Activated T-helper 1 cell treated with Interleukin-2 at 50 U/mL for 16 hours (primary cell): ENCODE measurements at regions not wholly inside any gene's neighbourhood (a gene's known extent, or its start where the extent isn't known, plus 50 kb on each side); places are given as distances from the start of the nearest gene placed in this dataset.
"Not testable (repeated sequence)": the region's sequence is repeated elsewhere in the genome, so short reads cannot be mapped to it uniquely, and the experiment has no call there.

Source experiments
- DNase-seq: peaks from one replicate; pipeline ENCODE4 v3.0.0-alpha.2; 2020; ENCODE audit warnings: low read depth

DNA sequence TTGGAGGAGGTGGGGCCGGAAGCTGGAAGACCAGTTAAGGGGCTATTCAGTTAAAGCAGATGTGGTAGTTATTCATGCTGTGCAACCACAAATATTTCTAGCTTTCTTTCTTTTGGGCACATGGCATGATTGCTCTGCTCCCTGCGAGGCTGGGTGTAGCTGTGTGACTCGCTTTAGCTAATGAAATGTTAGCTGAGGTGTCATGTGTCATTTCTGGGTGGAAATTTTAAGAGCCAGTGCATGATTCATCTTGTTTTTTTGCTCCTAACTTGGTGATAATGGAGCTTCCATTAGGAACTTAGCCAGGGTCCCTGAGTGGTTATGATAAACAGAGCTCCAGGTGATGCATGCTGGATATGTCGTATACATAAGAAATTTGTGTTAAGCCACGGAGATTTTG, 300.6 kb downstream of the SATB1 start:
- DNase-seq, result no peak

DNA sequence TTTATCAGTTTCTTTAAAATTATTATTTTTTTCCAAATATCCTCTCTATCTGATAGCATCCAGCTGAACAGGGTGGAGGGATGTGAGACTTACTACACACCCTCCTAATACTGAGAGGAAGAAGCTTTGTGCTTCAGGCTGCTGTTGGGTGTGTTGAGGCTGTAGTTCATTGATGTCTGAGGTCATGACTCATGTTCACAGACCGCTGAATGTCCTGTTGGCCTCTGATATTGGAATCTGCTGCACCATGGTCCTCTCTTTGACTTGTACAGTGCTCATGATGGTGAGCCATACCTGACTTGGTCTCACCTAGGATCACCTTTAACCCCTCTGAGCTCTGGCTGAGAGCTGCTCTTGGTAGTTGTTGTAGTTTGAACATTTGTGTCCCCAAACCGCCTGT, 302.9 kb downstream of the SATB1 start:
- DNase-seq, result no peak

DNA sequence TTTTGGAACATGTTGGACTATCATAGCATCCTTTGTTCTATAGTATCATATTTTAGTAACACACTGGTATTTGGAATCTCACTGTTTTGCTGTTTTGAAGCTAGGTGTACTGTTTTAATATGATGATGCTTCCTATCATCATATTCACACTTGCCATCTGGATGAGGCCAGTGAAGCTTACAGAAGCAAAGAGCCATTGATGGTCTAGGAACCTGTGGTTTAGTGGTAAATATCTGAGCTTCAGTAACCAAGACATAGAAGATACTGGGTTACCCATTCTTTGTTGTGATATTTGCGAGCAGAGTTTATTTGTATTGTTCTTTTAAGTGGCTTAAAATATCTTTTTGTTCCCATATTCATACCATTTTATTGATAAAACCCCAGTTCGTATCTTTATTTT, 304.1 kb downstream of the SATB1 start:
- no peak for DNase-seq

DNA sequence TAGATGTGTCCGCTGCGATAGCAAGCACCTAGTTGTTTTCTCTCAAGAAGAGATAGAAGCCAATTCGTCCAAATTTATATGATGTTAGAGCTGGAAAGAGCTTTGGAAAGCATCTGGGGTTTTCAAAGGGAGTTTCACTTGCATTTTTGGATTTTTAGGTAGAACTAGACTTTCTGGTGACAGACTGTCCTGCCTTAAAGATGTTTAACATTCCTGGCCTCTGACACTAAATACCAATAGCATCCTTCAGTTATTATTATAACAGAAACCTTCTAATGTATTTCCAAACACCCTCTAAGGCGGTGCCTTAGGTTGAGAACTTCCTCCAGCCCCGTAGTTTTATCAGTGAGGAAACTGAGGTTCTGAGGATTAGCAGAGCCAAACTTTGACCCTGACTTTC, 305.3 kb downstream of the SATB1 start:
- no peak for DNase-seq

DNA sequence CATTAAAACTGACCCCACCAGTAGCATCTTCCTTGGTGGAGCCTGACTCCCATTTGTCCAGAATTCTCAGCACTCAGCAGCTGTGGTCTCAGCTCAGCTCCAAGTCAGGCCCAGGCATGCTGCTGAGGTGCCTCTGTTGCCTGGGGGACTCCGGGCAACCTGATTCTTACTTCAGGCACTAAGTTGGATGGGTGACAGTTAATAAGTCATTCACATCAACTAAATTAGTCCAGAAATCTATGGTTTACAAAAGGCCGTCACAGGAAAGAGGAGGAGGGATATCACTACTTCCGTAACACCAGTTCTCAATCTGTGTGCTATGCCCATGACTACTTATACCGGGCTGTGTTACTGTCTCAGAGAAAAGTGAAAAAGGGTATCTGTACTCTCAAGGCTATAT, 310.2 kb downstream of the SATB1 start:
- DNase-seq, result no peak

DNA sequence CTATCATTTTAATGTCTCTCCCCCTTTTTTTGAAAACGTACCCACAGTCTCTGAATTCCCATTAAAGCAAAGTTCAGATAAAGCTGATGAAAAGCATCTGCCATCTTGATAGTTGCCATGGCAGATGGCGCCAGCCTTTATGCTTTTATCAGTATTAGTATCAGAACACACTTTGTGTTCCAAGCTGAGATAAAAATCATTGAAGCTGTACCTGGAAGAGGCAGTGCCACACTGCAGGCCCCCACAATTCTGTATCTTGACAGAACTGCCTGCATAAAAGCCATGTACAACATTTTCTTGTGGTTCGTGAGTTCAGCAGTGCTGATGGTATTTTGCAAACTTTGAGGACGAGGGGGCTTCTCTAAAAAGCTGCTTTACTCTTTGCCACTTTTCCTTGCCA, 311.7 kb downstream of the SATB1 start:
- no peak for DNase-seq

DNA sequence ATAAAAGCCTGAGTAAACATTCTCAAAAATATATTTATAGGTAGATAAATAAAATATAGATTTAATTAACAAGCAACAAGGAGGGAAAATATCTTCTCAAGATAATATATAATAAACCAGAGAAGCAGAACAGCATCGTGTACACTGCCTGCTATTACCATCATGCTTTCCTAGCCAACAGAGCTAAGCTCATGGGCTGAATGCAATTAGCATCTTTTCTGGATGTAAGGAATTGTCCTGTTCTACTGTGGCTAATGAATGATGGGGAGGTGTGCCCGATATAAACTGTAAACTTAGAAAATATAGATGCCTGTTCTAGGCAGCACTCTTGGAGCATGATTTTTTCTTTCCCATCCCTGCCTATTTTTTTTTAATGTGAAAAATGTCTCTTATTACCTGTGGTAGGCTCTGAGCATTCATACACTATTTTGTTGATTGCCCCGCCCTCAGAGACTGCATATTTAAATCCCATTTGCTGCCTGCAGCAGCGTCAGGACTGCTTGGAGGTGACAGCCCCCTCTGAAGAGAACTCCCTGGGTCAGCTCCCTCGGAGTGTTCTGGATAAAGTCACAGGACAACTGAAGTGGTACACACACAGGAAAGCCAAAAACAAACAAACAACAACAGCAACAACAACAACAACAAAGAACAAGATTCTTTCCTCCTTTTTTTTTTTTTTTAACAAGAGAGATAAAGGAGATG, 312.3 kb downstream of the SATB1 start:
- no peak for DNase-seq

DNA sequence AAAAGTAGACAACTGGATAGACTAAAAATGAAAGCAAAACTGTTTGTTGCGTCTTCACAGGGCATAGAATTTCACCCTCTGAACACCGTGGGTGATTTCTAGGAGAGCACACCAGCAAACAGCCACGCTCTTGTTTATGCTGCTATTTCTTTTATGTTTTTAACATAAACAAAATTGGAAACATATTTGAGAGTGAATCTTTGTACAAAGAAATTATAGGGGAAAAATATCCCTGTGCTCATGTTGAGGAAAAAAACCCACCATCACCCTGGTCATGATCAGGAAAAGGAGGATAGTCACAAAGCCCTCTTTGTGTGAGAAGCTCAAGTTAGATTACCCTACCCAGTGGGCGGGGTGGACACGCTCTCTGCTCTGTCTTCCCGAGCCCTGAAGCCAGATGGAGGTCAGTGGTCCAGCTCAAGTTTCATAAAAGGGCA, 313.3 kb downstream of the SATB1 start:
- no peak for DNase-seq

DNA sequence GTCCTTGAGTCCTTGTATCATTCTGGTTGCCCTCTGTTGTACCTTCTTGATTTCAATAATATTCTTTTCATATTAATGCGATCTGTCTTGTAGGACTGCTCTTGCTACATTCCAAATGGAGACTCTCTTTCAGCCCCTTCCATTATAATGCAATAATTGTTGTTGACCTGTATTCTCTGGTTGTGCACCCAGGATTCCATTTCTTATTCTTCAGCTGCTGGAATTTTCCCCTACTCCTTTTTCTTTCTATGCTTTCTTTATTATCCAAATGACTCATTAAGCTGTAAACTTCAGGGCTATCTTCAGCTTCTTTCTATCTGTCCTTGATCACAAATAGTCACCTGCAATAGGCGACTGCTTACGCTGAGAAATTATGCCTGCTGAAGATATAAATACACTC, 321.5 kb downstream of the SATB1 start:
- no peak for DNase-seq

DNA sequence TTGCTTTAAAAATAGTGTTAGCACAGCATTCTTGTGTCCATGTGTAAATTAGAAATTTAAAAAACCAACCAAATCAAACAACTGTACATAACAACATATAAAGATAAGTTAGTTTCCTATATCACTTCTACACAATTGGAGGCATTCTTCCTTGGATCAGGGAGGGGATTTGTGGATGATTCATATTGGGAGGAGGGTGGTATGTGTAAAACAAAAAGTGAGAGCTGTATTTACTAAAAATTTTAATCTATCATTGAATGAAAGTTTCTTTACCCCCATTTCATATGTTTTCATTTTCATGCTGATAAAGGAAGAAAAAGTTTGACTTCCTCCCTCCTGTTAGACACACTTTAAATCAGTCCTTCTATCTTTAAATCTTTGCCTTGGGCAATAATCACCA, 325.0 kb downstream of the SATB1 start:
- no peak for DNase-seq

DNA sequence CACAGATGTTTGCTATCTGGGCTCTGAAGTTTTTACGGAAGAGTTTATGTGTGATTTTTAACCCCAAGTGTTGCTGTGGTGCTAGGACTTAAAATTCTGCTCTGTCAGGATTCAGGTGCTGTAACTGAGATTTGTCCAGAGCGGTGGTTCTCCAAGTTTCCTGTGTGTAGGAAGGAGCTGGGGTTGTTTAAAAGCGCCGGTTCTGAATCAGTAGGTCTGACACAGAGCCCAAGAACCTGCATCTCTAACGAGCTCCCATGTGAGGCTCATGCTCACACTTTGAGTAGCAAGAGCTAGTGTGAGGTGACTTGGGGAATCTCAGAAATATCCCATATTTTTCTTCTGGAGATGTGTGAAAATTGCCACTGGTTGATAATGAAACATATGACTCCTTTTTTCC, 325.5 kb downstream of the SATB1 start:
- DNase-seq, result no peak

DNA sequence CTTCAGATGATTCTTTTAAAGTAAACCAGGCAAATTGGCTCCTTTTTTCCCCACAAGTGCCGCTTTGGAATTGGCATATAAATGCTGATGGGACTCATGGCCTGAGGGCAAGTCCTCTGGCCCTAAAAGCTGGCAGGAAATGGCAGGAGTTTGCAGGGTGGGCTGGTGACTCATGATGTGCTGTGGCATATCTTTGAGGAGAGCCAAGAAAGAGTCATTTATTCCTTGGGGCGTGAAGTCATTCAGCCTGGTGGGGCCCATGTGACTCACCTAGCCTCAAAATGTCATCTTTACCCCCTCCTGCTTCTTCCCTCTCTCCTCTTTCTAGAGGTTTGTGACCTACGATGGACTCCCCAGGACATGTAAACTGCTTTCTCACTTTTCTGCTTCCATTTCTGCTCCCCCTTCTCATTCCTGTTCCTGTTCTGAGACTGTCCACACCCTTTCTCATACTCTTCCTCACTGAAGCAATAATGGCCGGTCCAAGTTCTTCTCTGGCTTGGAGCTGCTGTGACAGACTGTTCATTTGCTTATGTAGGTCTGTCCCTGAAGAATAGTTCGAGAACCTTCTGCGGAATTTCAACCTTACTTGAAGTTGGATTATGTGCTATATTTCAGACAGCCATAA, 326.1 kb downstream of the SATB1 start:
- DNase-seq, result no peak

DNA sequence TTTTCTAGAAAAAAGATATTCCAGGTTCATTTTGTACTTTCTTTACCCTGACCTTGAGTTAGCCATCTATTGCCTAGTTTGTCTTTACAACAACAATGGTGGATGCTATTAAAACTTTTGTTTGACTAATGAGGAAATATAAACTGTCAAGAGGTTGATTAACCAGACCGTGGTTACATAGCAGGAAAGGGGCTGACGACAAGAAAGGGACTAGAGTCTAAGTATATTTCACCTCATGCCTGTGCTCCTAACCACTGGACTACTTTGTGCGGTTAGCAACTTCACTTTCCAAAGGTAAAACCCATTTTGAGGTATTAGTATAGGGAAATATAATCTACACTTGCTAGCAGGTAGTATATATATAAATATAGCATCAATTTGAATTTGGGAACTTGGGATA, 327.1 kb downstream of the SATB1 start:
- DNase-seq, result no peak

DNA sequence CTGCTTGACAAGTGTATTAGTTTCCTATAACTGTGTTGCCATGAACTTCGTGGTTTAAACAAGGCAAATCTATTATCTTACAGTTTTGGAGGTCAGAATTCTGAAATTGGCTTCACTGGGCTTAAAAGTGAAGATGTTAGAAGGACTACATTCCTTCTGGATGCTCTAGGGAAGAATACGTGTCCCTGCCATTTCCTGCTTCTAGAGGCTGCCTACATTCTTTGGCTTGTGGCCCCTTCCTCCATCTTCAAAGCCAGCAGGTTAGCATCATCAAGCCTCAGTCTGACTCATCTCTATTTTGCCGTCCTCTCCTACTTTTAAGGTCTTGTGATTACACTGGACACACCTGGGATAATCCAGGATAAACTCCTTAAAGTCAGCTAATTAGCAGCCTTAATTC, 327.7 kb downstream of the SATB1 start:
- no peak for DNase-seq

DNA sequence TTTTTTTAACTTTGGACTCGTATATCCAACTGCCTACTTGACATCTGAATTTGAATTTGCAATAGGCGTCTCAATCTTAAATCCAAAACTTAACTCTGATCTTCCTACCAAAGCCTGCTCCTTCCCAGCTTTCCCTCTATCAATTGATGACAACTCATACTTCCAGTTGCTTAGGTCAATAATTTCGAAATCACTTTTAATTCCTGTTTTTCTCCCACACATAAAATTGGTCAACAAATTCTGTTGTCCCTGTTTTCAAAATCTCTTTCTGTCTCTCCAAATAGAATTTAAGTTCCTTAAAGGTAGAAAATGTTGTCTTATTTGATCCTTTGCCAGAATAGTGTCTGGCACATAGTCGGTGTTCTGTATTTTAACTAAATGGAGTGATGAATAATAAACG, 332.4 kb downstream of the SATB1 start:
- no peak for DNase-seq

DNA sequence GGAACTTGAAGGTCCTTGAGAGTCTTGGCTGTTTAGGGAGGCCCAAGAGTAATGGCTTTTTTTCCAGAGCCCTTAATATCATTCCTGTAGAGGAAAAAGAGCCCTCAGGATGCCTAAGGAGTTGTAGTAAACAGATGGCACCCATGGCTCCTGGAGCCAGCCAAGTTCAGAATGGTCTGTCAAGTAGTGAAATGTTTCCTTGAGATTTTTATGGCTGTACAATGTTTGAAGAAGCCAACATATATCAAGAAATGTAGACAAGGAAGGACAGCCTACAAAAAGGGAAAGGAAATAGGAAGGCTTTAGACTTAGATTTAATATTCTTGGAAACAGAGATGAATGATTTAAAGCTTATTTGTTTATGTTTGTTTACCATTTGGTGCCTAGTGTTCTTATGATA, 334.8 kb downstream of the SATB1 start:
- no peak for DNase-seq

DNA sequence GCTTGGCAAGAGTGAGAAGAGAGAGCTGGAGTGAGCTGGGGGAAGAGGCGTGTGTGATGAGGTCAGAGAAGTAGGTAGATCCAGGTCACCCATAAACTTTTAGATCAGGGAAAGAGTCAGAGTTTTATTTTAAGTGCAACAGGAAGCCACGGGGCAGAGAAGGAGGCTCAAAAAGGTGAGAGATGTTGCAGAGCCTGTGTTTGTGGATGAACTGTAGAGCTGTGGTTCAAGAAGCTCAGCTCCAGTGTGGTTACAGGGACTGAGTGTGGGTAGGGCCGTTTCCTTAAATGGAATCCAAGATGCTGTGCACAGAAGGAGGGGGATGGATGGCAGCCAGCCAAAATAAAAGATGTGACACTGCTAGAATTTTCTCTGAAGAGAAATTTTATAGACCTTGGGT, 337.2 kb downstream of the SATB1 start:
- no peak for DNase-seq

DNA sequence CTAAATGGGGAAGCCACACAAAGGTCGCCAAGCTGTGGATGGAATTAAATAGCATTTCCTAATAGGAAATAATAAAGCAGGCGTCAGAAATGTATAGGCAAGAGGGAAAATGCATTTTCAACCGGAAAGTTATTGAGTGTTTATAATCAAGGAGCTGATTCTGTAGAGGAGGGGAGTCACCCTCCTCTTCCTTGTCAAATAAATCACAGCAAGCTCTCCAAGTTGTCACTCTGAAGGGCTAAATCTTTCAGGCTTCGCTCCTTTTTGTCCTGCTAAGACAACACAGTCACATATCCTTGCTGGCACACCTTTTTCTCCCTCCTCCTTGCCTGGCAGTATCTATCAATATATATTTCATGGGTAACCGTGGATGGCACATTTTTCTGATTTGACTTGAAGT, 338.4 kb downstream of the SATB1 start:
- DNase-seq, result no peak

DNA sequence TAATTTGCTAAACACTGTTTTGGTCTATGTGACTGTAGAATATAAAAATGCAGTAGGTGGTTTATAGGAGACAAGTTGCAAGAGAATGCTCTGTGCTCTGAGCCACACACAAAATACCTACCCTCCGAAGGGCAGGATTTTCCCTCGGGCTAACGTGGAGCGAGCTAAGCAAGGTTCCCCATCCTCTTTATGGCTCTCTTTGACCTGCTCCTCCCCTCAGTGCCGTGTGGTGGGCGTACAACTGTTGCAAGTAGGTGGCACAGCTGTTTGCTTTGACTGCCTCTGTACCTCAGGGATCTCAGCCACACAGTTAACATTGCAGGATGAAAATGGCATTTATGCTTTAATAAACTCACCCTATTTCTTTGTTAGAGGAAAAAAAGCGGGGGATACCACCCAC, 339.1 kb downstream of the SATB1 start:
- DNase-seq, result no peak

DNA sequence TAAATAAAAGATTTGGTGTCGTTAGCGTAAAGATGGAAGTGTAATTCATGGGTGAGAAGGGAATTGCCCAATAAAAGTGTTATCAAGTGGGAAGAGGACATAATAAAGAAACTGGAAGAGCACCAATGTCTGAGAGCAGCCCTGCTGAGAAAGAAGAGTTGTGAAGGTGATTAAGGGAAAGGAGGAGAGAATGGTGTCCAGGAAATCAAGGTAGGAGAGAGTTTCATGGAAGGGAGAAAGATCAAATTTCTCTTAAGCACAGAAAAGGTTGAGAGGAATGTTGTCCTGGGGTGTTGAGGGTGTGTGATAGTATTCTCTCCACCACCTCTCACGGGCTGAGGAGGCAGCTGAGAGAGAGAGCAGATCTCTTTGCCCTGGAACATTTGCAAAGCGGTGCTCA, 339.7 kb downstream of the SATB1 start:
- DNase-seq, result no peak

DNA sequence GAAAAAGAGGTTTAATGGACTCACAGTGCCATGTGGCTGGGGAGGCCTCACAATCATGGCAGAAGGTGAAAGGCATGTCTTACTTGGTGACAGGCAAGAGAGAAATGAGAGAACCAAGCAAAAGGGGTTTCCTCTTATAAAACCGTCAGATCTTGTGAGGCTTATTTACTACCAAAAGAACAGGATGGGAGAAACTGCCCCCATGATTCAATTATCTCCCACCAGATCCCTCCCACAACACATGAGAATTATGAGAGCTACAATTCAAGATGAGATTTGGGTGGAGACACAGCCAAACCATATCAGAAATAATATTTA, 340.8 kb upstream of the TBC1D5 start:
- DNase-seq, result not testable (repeated sequence)

DNA sequence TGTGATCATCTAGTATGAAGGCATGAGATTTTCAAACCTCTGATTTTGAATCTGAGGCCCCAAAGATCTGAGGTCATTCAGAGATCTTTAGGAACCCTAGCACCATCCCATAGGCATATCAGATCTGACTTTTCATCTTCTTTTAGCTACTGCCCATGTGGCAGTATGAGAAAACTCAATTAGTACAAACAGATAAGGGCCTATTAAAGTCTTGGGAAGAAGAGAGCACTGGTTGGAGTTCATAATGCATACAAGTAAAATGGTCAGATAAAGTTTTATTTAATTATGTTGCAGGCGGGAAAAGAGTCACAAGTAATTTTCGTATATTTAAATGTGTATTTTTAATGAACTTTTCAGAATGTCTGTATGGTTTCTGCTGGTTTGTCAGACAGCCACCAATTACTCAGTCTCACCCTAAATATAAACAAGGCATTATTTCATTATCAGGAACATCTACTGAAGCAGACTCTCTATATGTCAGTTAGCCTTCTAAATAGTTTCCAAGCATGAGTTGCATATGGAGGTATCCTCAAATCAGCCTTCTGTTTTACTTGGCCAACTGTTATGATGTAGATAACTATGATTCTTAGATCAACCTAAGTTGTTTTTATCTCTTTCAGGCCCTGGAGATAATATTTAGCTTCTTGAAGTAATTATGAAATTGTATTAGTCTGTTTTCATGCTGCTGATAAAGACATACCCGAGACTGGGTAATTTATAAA, 340.3 kb upstream of the TBC1D5 start:
- DNase-seq, result no peak

DNA sequence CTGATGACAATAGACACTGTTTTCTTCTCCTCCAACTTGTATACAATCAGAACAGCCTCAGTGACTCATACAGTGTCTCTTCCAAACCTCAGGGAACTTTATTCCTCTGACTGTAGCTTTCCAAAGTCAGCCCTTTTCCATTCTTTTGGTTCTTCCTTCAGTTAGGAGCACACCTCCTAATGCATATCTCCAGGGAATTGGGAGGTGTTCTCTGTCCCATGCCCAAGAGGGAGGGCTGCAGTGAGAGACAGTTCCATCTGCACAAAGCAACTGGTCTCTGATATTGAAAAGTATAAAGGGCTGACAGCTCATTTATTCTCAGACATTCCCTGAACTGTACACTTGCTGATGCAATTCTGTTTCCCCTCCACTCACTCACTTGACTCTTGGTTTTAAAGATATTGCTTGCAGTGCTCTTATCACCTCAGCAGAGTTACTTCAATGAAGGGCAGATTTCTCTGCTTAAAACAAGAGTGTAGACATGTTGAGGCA, 337.8 kb upstream of the TBC1D5 start:
- DNase-seq, result no peak

DNA sequence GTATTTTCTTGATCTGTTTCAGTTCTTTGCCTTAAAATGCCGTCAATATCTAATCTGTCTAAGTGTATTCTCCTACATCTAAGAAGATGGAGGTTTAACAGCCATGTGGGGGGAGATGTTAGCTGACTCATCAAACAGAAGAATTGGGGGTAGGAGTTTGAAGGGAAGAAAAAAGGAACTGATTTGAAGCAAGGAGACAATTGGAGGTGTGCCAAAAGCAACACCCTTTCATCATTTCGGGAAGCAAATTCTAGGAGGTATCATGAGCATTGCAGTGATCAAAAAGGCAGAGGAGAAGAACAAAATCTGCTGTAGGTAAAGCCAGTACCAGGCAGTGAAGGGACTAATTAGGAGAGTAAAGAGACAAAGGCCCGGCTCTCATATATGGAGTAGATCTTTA, 337.3 kb upstream of the TBC1D5 start:
- DNase-seq, result no peak
